Fibroblast of lung (primary cell): ENCODE measurements at regions not wholly inside any gene's neighbourhood (a gene's known extent, or its start where the extent isn't known, plus 50 kb on each side); places are given as distances from the start of the nearest gene placed in this dataset.
A peak's percentile ranks its signal among the peaks of the same experiment; 100 is the strongest.

Experiments used
- DNase-seq, 2 donors: peaks; one replicate each; pipeline versions ENCODE4 v3.0.0 to v3.0.0-alpha.2; 2010; ENCODE audit warnings: low read depth in 2 of 2
- H2AFZ ChIP-seq: 2 replicates; pipeline ENCODE4 v1.5.1; 2012; ENCODE audit warnings: low read length, control low read depth, inconsistent platforms
- H3K27ac ChIP-seq: 2 replicates; pipeline ENCODE4 v1.5.1; 2011; ENCODE audit warnings: low read length, control low read depth; ENCODE audit not compliant: insufficient read depth
- H3K27me3 ChIP-seq: 2 replicates; pipeline ENCODE4 v1.5.1; 2011; ENCODE audit warnings: mild to moderate bottlenecking, low read length; ENCODE audit not compliant: control insufficient read depth, insufficient read depth
- H3K36me3 ChIP-seq: 2 replicates; pipeline ENCODE4 v1.5.1; 2011; ENCODE audit warnings: low read length; ENCODE audit not compliant: control insufficient read depth, insufficient read depth
- H3K4me1 ChIP-seq: 2 replicates; pipeline ENCODE4 v1.5.1; 2011; ENCODE audit warnings: low read length; ENCODE audit not compliant: control insufficient read depth, insufficient read depth; ENCODE audit errors: extremely low read depth
- H3K4me2 ChIP-seq: 2 replicates; pipeline ENCODE4 v1.5.1; 2011; ENCODE audit warnings: low read length, control low read depth; ENCODE audit not compliant: insufficient read depth; ENCODE audit errors: extremely low read depth
- H3K4me3 ChIP-seq, 4 experiments: fragments of 200-600 bp in 1 of 4; sonication (generic) in 1 of 4; replicated peaks in 1 of 4; 2 replicates each; pipeline ENCODE4 v1.5.1; 2011 to 2016; ENCODE audit warnings: low read length in 4 of 4, low read depth in 3 of 4, mild to moderate bottlenecking in 3 of 4, control low read depth in 2 of 4, inconsistent platforms in 1 of 4, mixed read lengths in 1 of 4; ENCODE audit not compliant: insufficient read depth in 1 of 4; ENCODE audit errors: control extremely low read depth in 1 of 4
- H3K79me2 ChIP-seq: 2 replicates; pipeline ENCODE4 v1.5.1; 2012; ENCODE audit warnings: mild to moderate bottlenecking, low read length, inconsistent platforms; ENCODE audit not compliant: control insufficient read depth, insufficient read depth
- H3K9ac ChIP-seq: 2 replicates; pipeline ENCODE4 v1.5.1; 2011; ENCODE audit warnings: mild to moderate bottlenecking, low read length, control low read depth; ENCODE audit not compliant: insufficient read depth
- H3K9me3 ChIP-seq: 2 replicates; pipeline ENCODE4 v1.5.1; 2012; ENCODE audit warnings: low read depth, low read length; ENCODE audit not compliant: control insufficient read depth, insufficient read depth
- H4K20me1 ChIP-seq: 2 replicates; pipeline ENCODE4 v1.5.1; 2011; ENCODE audit warnings: low read length; ENCODE audit not compliant: control insufficient read depth, insufficient read depth; ENCODE audit errors: extremely low read depth
- EZH2 ChIP-seq: IDR thresholded peaks from 2 replicates; pipeline ENCODE4 v1.5.1; 2012; ENCODE audit warnings: low read length, control low read depth, mild to moderate bottlenecking; ENCODE audit errors: missing control alignments
- TF ChIP-seq, protein P1 (sequence below), 2 donors: IDR thresholded peaks in 1 of 2; conservative IDR thresholded peaks in 1 of 2; 1 replicate in 1 of 2; 2 replicates in 1 of 2; pipeline ENCODE4 v1.5.1; 2011 to 2012; ENCODE audit warnings: low read length in 2 of 2, control low read depth in 1 of 2, inconsistent platforms in 1 of 2, low read depth in 1 of 2, mild to moderate bottlenecking in 1 of 2

DNA sequence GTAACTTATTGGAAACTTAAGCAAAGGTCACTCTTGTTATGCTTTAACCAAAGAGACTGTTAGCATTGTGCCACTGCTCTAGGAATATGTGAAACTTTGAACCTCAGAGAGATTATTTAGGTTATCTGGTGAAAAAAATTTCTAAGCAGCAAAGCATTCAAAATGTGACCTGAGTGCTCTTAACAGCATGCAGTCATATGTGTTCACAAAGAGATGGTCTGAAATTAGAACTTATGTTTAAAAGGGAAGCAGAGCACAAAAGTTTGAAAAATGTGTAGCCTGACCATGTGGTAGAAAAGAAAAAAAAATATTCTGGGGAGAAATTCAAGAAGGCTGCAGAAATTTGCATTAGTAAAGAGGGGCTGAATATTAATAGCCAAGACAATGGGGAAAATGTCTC is 420.2 kb upstream of the CADM2 start:
- no peaks in the 10 kb centered on the region for H4K20me1 ChIP-seq
- H3K9ac ChIP-seq = no peak overlapping the region
- no peak for DNase-seq
- H3K27ac ChIP-seq = no peak overlapping the region
- no peak overlapping the region for H2AFZ ChIP-seq
- no peaks in the 10 kb centered on the region for H3K36me3 ChIP-seq
- no peaks in the 10 kb centered on the region for H3K4me1 ChIP-seq
- H3K27me3 ChIP-seq = no peaks in the 10 kb centered on the region
- TF ChIP-seq, protein P1, sequence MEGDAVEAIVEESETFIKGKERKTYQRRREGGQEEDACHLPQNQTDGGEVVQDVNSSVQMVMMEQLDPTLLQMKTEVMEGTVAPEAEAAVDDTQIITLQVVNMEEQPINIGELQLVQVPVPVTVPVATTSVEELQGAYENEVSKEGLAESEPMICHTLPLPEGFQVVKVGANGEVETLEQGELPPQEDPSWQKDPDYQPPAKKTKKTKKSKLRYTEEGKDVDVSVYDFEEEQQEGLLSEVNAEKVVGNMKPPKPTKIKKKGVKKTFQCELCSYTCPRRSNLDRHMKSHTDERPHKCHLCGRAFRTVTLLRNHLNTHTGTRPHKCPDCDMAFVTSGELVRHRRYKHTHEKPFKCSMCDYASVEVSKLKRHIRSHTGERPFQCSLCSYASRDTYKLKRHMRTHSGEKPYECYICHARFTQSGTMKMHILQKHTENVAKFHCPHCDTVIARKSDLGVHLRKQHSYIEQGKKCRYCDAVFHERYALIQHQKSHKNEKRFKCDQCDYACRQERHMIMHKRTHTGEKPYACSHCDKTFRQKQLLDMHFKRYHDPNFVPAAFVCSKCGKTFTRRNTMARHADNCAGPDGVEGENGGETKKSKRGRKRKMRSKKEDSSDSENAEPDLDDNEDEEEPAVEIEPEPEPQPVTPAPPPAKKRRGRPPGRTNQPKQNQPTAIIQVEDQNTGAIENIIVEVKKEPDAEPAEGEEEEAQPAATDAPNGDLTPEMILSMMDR (conservative IDR thresholded peaks at IDR 0.05 in 1 of 2, IDR thresholded peaks at IDR 0.05 in 1 of 2; ENCODE audit: low read depth in 1 of 2, low read length in 2 of 2) = no peak
- TF ChIP-seq EZH2 = no peak
- H3K9me3 ChIP-seq = no peaks in the 10 kb centered on the region
- H3K4me3 ChIP-seq = no peak overlapping the region
- no peak overlapping the region for H3K4me2 ChIP-seq
- no peaks in the 10 kb centered on the region for H3K79me2 ChIP-seq

DNA sequence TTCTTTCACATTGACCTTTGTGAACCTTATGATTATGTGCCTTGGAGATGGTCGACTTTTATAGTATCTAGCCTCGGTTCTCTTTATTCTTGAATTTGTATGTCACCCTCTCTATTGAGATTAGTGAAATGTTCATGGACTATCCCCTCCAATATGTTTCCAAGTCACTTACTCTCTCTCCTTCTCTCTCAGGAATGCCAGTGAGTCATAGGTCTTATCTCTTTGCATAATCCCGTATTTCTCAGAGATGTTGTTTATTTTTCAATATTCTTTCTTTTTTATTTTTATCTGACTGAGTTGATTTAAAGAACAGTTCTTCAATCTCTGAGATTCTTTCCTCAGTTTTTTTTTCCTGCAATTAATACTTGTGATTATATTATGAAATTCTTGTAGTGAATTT is 411.6 kb upstream of the CADM2 start:
- H3K4me3 ChIP-seq = no peak overlapping the region
- H3K4me1 ChIP-seq = no peaks in the 10 kb centered on the region
- DNase-seq = peak in 1 of 2 donors; percentile 26
- no peaks in the 10 kb centered on the region for H3K27me3 ChIP-seq
- H4K20me1 ChIP-seq = no peaks in the 10 kb centered on the region
- no peak overlapping the region for H3K27ac ChIP-seq
- H3K9me3 ChIP-seq = no peaks in the 10 kb centered on the region
- TF ChIP-seq, protein P1 (conservative IDR thresholded peaks at IDR 0.05 in 1 of 2, IDR thresholded peaks at IDR 0.05 in 1 of 2; ENCODE audit: low read depth in 1 of 2, low read length in 2 of 2) = no peak
- no peak for TF ChIP-seq EZH2
- no peaks in the 10 kb centered on the region for H3K36me3 ChIP-seq
- no peak overlapping the region for H3K4me2 ChIP-seq
- no peak overlapping the region for H2AFZ ChIP-seq
- H3K9ac ChIP-seq = no peak overlapping the region
- H3K79me2 ChIP-seq = no peaks in the 10 kb centered on the region

DNA sequence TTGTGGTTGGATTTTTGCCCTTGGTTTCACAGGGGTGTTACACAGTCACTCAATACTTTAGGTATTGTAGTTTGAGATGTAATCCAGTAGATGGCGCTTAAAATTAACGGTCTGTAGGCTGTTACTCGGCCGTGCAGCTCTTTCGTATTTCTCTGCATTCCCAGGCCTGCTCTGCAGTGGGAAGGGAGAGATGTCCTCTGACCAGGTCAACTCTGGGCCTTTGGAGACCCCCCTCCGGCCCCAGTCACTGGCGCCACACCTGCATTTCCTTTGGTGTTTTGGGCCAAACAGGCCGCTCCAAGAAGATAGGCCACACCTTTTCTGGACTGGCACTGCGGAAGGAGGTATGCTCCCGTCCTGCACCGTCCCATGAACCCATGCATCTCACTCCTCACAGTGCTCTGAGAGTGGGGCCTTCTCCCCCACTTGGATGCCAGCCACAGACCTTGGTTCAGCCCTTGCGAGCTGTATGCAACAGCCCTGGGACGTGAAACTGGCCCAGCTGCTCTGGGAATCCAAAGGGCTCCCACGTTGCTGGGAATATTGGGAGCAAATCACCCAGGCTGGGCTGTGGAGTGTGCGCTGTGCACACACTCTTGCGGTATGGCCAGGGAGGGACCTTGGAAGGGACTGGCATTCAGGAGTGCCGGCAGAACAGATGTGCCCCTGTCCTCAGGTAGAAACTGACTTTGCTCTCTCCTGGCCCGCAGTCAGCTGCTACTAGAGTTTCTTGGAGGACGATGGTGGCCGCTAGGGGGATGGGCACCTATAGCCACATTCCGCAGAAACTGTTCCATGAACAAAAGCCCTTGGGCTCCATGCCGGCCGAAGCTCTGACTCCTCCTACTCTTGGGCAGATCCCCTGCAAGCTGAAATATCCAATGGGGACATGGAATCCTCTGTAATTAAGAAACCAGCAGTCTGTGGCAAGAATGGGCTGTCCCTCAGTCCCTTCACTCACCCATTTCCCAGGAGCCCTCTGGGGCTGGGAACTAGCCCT is 410.5 kb upstream of the CADM2 start:
- Histone ChIP-seq H3K4me2 (no peak overlapping the region), H3K9ac (no peak overlapping the region), H2AFZ (no peak overlapping the region), H3K9me3 (no peaks in the 10 kb centered on the region), H3K4me1 (no peaks in the 10 kb centered on the region), H3K4me3 (no peak overlapping the region), H3K36me3 (no peaks in the 10 kb centered on the region), H3K79me2 (no peaks in the 10 kb centered on the region), H3K27me3 (no peaks in the 10 kb centered on the region), H4K20me1 (no peaks in the 10 kb centered on the region), H3K27ac (no peak overlapping the region)
- DNase-seq = peak; percentile 8 to 19
- TF ChIP-seq EZH2 = no peak
- TF ChIP-seq, protein P1 (conservative IDR thresholded peaks at IDR 0.05 in 1 of 2, IDR thresholded peaks at IDR 0.05 in 1 of 2; ENCODE audit: low read depth in 1 of 2, low read length in 2 of 2) = peak in 1 of 2 donors; percentile 31
